ENCODE measurements at regions not wholly inside any gene's neighbourhood (a gene's known extent, or its start where the extent isn't known, plus 50 kb on each side); places are given as distances from the start of the nearest gene placed in this dataset.
"Not testable (repeated sequence)": the region's sequence is repeated elsewhere in the genome, so short reads cannot be mapped to it uniquely, and the experiment has no call there.

GRCh38 chr3:13766128-13766527 is 113.7 kb downstream of the WNT7A start:
- DNase-seq (no peak), ATAC-seq (no peak)

- no peak for ATAC-seq
- no peak for DNase-seq
Measured at GRCh38 chr3:13764161-13764560, 115.7 kb downstream of the WNT7A start.

- ATAC-seq (no peak), DNase-seq (no peak)
Measured at GRCh38 chr3:13762906-13763305, 117.0 kb downstream of the WNT7A start.

GRCh38 chr3:13750731-13751130 is 129.1 kb downstream of the WNT7A start:
- DNase-seq (no peak), ATAC-seq (no peak)

GRCh38 chr3:13750215-13750614 is 129.7 kb downstream of the WNT7A start:
- no peak for DNase-seq
- no peak for ATAC-seq

- no peak for ATAC-seq
Measured at GRCh38 chr3:13749063-13749764, 130.7 kb downstream of the WNT7A start.

GRCh38 chr3:13748276-13748879 is 131.5 kb downstream of the WNT7A start:
- no peak for DNase-seq
- no peak for ATAC-seq

More at GRCh38 chr3:13749063-13749764, 130.7 kb downstream of the WNT7A start:
- DNase-seq = no peak

- no peak for DNase-seq
- peak; percentile 14 for ATAC-seq
Measured at GRCh38 chr3:13747627-13748026, 132.2 kb downstream of the WNT7A start.

GRCh38 chr3:13746385-13746784 is 133.5 kb downstream of the WNT7A start:
- ATAC-seq (no peak), DNase-seq (no peak)

- no peak for DNase-seq
- ATAC-seq = no peak
Measured at GRCh38 chr3:13745636-13746035, 134.2 kb downstream of the WNT7A start.

- ATAC-seq (no peak), DNase-seq (no peak)
Measured at GRCh38 chr3:13740795-13741194, 139.1 kb downstream of the WNT7A start.

GRCh38 chr3:13733726-13734125 is 146.1 kb downstream of the WNT7A start:
- ATAC-seq, DNase-seq: not testable (repeated sequence)

GRCh38 chr3:13728487-13728886 is 151.4 kb downstream of the WNT7A start:
- ATAC-seq = no peak
- DNase-seq = no peak

- DNase-seq (no peak), ATAC-seq (no peak)
Measured at GRCh38 chr3:13727890-13728289, 152.0 kb downstream of the WNT7A start.

GRCh38 chr3:13723676-13724207 is 156.1 kb downstream of the WNT7A start:
- DNase-seq (no peak), ATAC-seq (no peak)

- DNase-seq (no peak), ATAC-seq (no peak)
Measured at GRCh38 chr3:13722178-13722577, 157.7 kb downstream of the WNT7A start.

GRCh38 chr3:13718436-13718835 is 161.4 kb downstream of the WNT7A start:
- ATAC-seq = no peak

GRCh38 chr3:13718000-13718399 is 161.9 kb downstream of the WNT7A start:
- ATAC-seq (no peak), DNase-seq (no peak)

More at GRCh38 chr3:13718436-13718835, 161.4 kb downstream of the WNT7A start:
- no peak for DNase-seq

GRCh38 chr3:13717222-13717895 is 162.5 kb downstream of the WNT7A start:
- ATAC-seq (no peak), DNase-seq (no peak)

GRCh38 chr3:13716540-13717221 is 163.2 kb downstream of the WNT7A start:
- DNase-seq = no peak
- ATAC-seq = no peak

- DNase-seq (no peak), ATAC-seq (no peak)
Measured at GRCh38 chr3:13715961-13716360, 163.9 kb downstream of the WNT7A start.

GRCh38 chr3:13715167-13715954 is 164.5 kb downstream of the WNT7A start:
- DNase-seq = no peak
- ATAC-seq = no peak

All from stimulated activated naive CD8-positive, alpha-beta T cell treated with anti-CD3 and anti-CD28 coated beads, Interleukin-15, Interleukin-2, amounts not matched to agents 100 U/mL and 50 U/mL, for 24 hours (primary cell).